ENCODE measurements at regions not wholly inside any gene's neighbourhood (a gene's known extent, or its start where the extent isn't known, plus 50 kb on each side); places are given as distances from the start of the nearest gene placed in this dataset.

DNA sequence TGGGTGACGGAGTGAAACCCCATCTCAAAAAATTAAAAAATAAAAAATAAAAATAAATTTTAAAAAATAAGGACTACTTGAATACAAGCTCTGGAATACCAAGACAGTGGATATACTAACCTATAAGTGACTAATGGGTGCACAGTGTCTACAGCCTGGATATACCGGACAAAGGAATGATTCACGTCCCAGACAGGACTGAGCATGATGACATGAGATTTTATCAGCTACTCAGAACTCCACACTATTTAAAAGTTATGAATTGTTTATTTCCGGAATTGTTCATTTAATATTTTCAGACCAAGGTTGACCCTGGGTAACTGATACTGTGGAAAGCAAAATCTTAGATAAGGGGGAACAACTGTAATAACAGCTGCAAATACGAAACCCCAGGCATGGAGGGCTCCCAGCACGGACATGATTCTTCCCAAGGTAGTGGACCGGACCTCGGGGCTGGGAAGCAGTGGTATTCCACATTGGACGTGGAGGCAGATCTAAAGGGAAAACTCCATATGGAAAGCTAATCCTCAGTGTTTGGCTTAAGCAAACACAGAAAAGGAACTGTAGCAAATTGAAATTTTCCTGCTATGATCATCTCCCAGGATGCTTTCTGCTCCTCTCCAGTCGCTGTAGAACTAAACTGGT is 102.6 kb upstream of the TSHZ3 start:
- H3K27me3 ChIP-seq (replicated peaks; ENCODE audit: insufficient read depth), result no peaks in the 10 kb centered on the region
- WGBS, result 49% methylated on average over 10 of the region's 10 CpGs
- H3K4me1 ChIP-seq (replicated peaks), result no peaks in the 10 kb centered on the region
- intact Hi-C loops (cut with DNase I), result no loop called here
- no peak overlapping the region for H3K27ac ChIP-seq
- H3K9me3 ChIP-seq, result no peaks in the 10 kb centered on the region
- no peaks in the 10 kb centered on the region for H3K36me3 ChIP-seq
- DNase-seq (ENCODE audit: low spot score), result no peak
- no peak overlapping the region for H3K4me3 ChIP-seq
- TF ChIP-seq POLR2A (IDR thresholded peaks at IDR 0.05), result no peak
- TF ChIP-seq, protein P1, sequence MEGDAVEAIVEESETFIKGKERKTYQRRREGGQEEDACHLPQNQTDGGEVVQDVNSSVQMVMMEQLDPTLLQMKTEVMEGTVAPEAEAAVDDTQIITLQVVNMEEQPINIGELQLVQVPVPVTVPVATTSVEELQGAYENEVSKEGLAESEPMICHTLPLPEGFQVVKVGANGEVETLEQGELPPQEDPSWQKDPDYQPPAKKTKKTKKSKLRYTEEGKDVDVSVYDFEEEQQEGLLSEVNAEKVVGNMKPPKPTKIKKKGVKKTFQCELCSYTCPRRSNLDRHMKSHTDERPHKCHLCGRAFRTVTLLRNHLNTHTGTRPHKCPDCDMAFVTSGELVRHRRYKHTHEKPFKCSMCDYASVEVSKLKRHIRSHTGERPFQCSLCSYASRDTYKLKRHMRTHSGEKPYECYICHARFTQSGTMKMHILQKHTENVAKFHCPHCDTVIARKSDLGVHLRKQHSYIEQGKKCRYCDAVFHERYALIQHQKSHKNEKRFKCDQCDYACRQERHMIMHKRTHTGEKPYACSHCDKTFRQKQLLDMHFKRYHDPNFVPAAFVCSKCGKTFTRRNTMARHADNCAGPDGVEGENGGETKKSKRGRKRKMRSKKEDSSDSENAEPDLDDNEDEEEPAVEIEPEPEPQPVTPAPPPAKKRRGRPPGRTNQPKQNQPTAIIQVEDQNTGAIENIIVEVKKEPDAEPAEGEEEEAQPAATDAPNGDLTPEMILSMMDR (IDR thresholded peaks at IDR 0.05), result no peak
- no peak for TF ChIP-seq POLR2AphosphoS5 (IDR thresholded peaks at IDR 0.05)

DNA sequence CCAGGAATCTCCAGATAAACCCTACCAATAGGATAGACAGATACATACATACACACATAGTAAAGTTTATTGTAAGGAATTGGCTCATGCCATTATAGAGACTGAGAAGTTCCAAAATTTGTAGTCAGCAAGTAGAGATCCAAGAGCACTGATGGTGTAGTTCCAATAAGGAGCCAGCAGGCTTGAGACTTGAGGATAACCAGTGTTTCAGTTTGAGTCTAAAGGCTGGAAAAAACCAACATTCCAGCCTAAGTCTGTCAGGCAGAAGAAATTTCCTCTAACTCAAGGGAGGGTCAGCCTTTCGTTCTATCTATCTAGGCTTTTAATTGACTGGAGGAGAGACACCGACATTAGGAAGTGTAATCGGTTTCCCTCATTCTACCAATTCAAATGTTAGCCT is 110.2 kb upstream of the TSHZ3 start:
- no peak for DNase-seq (ENCODE audit: low spot score)
- WGBS, result 97% methylated on average over 3 of the region's 3 CpGs
- no peaks in the 10 kb centered on the region for H3K4me1 ChIP-seq (replicated peaks)
- intact Hi-C loops (cut with DNase I), result no loop called here
- H3K4me3 ChIP-seq, result no peak overlapping the region
- no peaks in the 10 kb centered on the region for H3K36me3 ChIP-seq
- TF ChIP-seq POLR2A (IDR thresholded peaks at IDR 0.05), result no peak
- TF ChIP-seq POLR2AphosphoS5 (IDR thresholded peaks at IDR 0.05), result no peak
- TF ChIP-seq, protein P1 (IDR thresholded peaks at IDR 0.05), result no peak
- H3K27ac ChIP-seq, result no peak overlapping the region
- H3K27me3 ChIP-seq (replicated peaks; ENCODE audit: insufficient read depth), result no peaks in the 10 kb centered on the region
- no peaks in the 10 kb centered on the region for H3K9me3 ChIP-seq

DNA sequence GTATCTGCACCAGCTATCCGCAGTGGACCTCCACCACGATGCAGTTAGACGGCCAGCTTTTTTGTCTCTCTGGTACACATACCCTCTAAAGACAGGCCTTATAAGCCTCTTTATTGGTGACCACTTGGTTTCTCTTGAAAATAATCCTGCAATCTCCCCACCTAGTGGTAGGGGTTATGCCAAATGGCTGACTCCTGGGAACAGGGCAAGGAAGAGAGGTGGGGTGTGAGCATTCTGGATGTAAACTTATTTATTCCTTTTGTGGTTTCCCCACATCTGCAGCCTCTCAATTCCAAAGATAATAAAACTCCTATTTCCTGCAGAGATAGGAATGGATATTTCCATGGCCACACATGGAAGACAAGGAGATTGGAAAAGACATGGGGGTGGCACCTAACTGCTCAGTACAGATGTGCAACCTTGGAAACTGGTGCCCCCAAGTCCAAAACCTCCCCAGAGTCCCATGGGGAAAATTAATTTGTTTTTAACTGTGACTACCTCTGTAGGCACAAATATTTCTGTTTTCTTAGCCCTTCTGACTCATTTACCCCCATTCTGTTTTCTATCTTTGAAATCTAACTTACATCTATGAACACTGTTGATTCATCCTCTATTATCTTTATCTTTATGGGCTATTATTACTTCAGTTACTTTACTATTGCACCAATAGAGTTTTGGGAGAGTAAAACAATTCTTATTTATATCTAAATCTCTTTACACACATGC is 112.7 kb upstream of the TSHZ3 start:
- H3K36me3 ChIP-seq, result no peaks in the 10 kb centered on the region
- DNase-seq (ENCODE audit: low spot score), result no peak
- TF ChIP-seq POLR2A (IDR thresholded peaks at IDR 0.05) (no peak), POLR2AphosphoS5 (IDR thresholded peaks at IDR 0.05) (no peak)
- TF ChIP-seq, protein P1 (IDR thresholded peaks at IDR 0.05), result no peak
- H3K27me3 ChIP-seq (replicated peaks; ENCODE audit: insufficient read depth), result no peaks in the 10 kb centered on the region
- H3K4me1 ChIP-seq (replicated peaks), result no peaks in the 10 kb centered on the region
- no peak overlapping the region for H3K27ac ChIP-seq
- no peak overlapping the region for H3K4me3 ChIP-seq
- WGBS, result 93% methylated on average over 3 of the region's 3 CpGs
- H3K9me3 ChIP-seq, result no peaks in the 10 kb centered on the region
- intact Hi-C loops (cut with DNase I), result no loop called here

DNA sequence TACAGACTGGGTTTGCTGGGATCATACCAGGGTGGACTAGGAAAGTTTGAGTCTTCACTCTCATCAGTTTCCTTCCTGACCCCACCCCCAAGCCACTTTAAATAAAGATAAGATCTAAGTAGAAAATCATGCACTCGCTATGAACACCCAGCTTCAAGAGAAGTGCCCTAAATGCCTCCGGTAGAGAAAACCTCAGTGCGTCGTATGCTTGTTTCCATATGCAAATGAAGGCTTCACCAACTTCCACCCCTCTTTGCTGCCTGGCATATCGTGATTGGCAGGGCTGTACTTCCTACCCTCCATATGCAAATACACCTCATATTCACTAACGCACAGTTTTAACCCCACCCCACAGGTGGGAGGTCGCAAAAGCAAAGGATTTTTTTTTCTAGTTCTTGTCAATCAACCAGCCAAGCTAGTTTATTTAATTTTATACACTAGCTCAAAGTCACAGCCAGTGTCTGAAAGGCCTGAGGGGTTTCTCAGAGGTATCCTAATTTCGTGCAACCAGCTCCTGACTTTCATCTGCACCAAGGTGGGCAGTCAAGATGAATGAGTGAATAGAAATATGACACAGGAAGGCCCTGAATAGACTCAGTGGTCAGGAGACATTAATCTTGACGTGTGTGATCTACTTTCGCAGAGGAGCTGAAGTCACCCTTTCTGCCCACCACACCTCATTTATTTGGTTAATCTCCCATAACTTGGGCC is 121.1 kb upstream of the TSHZ3 start:
- no peak overlapping the region for H3K4me3 ChIP-seq
- no peak overlapping the region for H3K27ac ChIP-seq
- H3K36me3 ChIP-seq, result no peaks in the 10 kb centered on the region
- no peaks in the 10 kb centered on the region for H3K27me3 ChIP-seq (replicated peaks; ENCODE audit: insufficient read depth)
- TF ChIP-seq, protein P1 (IDR thresholded peaks at IDR 0.05), result no peak
- no peak for TF ChIP-seq POLR2AphosphoS5 (IDR thresholded peaks at IDR 0.05)
- DNase-seq (ENCODE audit: low spot score), result no peak
- H3K9me3 ChIP-seq, result no peaks in the 10 kb centered on the region
- WGBS, result 74% methylated on average over 10 of the region's 10 CpGs
- intact Hi-C loops (cut with DNase I), result no loop called here
- H3K4me1 ChIP-seq (replicated peaks), result no peaks in the 10 kb centered on the region
